GM12878 (cell line): ENCODE measurements at regions not wholly inside any gene's neighbourhood (a gene's known extent, or its start where the extent isn't known, plus 50 kb on each side); places are given as distances from the start of the nearest gene placed in this dataset.

Experiments used
- ATF2 ChIP-seq: IDR thresholded peaks from 2 replicates; pipeline ENCODE4 v1.6.1; 2012; ENCODE audit warnings: low read length, inconsistent platforms
- CBX5 ChIP-seq: sonication (generic); IDR thresholded peaks from 2 replicates; pipeline ENCODE4 v1.6.1; 2016; ENCODE audit warnings: low read depth, moderate library complexity, mild to moderate bottlenecking, inconsistent platforms
- CHD1 ChIP-seq: IDR thresholded peaks from 2 replicates; pipeline ENCODE4 v1.6.1; 2012; ENCODE audit warnings: low read depth, low read length, improper control_type of control experiment
- CUX1 ChIP-seq: IDR thresholded peaks from 2 replicates; pipeline ENCODE4 v1.6.1; 2012; ENCODE audit warnings: improper control_type of control experiment, low read depth, low read length; ENCODE audit not compliant: insufficient replicate concordance
- EED ChIP-seq: sonication (generic); IDR thresholded peaks from 2 replicates; pipeline ENCODE4 v1.6.1; 2016; ENCODE audit warnings: antibody characterized with exemption, low read depth
- HDGF ChIP-seq: fragments of 450-650 bp; IDR thresholded peaks from 2 replicates; pipeline ENCODE4 v1.6.1; 2016; ENCODE audit warnings: antibody characterized with exemption
- IKZF2 ChIP-seq, 2 experiments: fragments of 450-650 bp; IDR thresholded peaks; 2 replicates each; pipeline ENCODE4 v1.6.1; 2017; ENCODE audit warnings: mild to moderate bottlenecking in 2 of 2, moderate library complexity in 2 of 2
- MAX ChIP-seq: IDR thresholded peaks from 2 replicates; pipeline ENCODE4 v1.6.1; 2012; ENCODE audit warnings: low read depth, low read length, improper control_type of control experiment
- MYC ChIP-seq: IDR thresholded peaks from 2 replicates; pipeline ENCODE4 v1.6.1; 2011; ENCODE audit warnings: mild to moderate bottlenecking, low read length, moderate library complexity, inconsistent platforms; ENCODE audit not compliant: insufficient read depth, insufficient replicate concordance, insufficient read length, severe bottlenecking
- NR2C1 ChIP-seq: fragments of 450-650 bp; IDR thresholded peaks from 2 replicates; pipeline ENCODE4 v1.6.1; 2017; ENCODE audit warnings: antibody characterized with exemption, mild to moderate bottlenecking, moderate library complexity
- PML ChIP-seq: IDR thresholded peaks from 2 replicates; pipeline ENCODE4 v1.6.1; 2012; ENCODE audit warnings: low read length, inconsistent platforms
- SREBF1 ChIP-seq: IDR thresholded peaks from 2 replicates; pipeline ENCODE4 v1.6.1; 2012; ENCODE audit warnings: mild to moderate bottlenecking, low read length
- SUZ12 ChIP-seq: fragments of 200-600 bp; sonication (generic); IDR thresholded peaks from one replicate; pipeline ENCODE4 v1.6.1; 2018; ENCODE audit warnings: antibody characterized with exemption, mild to moderate bottlenecking; ENCODE audit not compliant: unreplicated experiment
- TF ChIP-seq, protein P1 (sequence below): IDR thresholded peaks from 2 replicates; pipeline ENCODE4 v1.6.1; 2011; ENCODE audit warnings: low read depth, low read length, improper control_type of control experiment, borderline replicate concordance
- TF ChIP-seq, protein P2 (sequence below): IDR thresholded peaks from 2 replicates; pipeline ENCODE4 v1.6.1; 2011; ENCODE audit warnings: borderline replicate concordance, low read depth, mild to moderate bottlenecking, moderate library complexity, low read length; ENCODE audit not compliant: insufficient read depth, poor library complexity, severe bottlenecking
- TF ChIP-seq, protein P3 (sequence below): IDR thresholded peaks from 2 replicates; pipeline ENCODE4 v1.6.1; 2011; ENCODE audit warnings: mild to moderate bottlenecking, low read depth, low read length, moderate library complexity; ENCODE audit not compliant: insufficient replicate concordance

DNA sequence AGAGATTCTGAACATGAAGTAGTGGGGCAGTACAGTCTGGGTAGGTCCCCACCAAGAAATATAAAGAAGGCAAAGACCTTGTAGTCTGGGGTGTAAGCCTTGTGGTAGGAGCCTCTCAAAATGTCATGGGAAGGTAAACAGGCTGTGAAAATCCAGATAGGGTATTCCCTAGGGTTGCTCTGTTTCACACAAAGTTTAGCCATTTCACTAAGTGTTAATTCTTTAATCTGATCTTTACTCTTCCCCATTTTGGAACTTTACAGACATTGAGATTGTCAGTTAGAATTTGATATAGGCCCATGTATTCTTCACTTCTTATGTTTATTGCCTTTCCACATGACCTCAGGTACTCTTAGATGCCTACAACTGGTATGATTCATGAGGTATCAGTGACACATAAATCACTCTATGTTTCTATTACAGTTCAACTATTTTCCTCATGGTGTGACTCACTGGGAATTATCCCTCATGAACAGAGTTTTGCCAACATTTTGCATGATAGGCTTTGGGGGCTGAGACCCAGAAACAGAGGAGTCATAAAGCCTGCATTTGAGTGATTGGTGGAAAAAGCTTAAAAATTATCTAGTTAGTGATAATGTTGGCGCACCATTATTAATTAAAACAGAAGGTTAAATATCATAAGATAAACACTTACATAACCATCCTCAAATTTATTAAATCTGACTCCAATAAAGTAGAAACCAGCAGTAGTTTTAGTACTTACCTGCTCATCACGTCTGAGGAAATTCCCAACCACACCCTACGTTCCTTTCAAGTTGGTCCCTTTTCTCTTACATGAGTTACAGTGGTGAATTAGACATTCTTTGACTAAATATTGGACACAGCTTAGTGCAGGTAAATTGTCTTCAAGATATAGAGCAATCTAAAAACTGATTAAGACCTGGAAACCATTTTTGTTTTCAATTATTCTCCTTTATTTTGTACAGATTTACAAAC is 399.8 kb upstream of the MEF2C start (continued):
- TF ChIP-seq CUX1 (peak; percentile 31), EED (peak; percentile 82), SREBF1 (no peak), NR2C1 (no peak), PML (peak; percentile 43; the same call in 1 of the 2 replicates), CHD1 (no peak), MAX (no peak), MYC (no peak), CBX5 (0 out of 2 replicates have a peak, but pooled peaks have one; percentile 52), HDGF (no peak), ATF2 (peak; percentile 69), IKZF2 (IDR thresholded peaks at IDR 0.05) (peak; percentile 68 to 73; a peak in 3 of 4 replicates), SUZ12 (no peak)
- TF ChIP-seq, protein P1, sequence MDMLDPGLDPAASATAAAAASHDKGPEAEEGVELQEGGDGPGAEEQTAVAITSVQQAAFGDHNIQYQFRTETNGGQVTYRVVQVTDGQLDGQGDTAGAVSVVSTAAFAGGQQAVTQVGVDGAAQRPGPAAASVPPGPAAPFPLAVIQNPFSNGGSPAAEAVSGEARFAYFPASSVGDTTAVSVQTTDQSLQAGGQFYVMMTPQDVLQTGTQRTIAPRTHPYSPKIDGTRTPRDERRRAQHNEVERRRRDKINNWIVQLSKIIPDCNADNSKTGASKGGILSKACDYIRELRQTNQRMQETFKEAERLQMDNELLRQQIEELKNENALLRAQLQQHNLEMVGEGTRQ: no peak
- TF ChIP-seq, protein P2, sequence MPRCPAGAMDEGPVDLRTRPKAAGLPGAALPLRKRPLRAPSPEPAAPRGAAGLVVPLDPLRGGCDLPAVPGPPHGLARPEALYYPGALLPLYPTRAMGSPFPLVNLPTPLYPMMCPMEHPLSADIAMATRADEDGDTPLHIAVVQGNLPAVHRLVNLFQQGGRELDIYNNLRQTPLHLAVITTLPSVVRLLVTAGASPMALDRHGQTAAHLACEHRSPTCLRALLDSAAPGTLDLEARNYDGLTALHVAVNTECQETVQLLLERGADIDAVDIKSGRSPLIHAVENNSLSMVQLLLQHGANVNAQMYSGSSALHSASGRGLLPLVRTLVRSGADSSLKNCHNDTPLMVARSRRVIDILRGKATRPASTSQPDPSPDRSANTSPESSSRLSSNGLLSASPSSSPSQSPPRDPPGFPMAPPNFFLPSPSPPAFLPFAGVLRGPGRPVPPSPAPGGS: peak; percentile 51
- TF ChIP-seq, protein P3, sequence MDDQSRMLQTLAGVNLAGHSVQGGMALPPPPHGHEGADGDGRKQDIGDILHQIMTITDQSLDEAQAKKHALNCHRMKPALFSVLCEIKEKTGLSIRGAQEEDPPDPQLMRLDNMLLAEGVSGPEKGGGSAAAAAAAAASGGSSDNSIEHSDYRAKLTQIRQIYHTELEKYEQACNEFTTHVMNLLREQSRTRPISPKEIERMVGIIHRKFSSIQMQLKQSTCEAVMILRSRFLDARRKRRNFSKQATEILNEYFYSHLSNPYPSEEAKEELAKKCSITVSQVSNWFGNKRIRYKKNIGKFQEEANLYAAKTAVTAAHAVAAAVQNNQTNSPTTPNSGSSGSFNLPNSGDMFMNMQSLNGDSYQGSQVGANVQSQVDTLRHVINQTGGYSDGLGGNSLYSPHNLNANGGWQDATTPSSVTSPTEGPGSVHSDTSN: peak; percentile 20
